Activated B cell treated with CpG ODN at 0.5 μM for 24 hours (primary cell): ENCODE measurements at regions not wholly inside any gene's neighbourhood (a gene's known extent, or its start where the extent isn't known, plus 50 kb on each side); places are given as distances from the start of the nearest gene placed in this dataset.
"Not testable (repeated sequence)": the region's sequence is repeated elsewhere in the genome, so short reads cannot be mapped to it uniquely, and the experiment has no call there.

Experiments used
- ATAC-seq: fragments of 200-7000 bp; cut with Tn5 transposase; one replicate; pipeline ENCODE4 v1.10.0; 2021; ENCODE audit warnings: low read depth, mild to moderate bottlenecking, moderate library complexity
- CTCF ChIA-PET: fragments of 350-600 bp; sonication (Branson Sonifier 250); formaldehyde crosslinking; loops from one replicate; lab custom pipeline; 2021; ENCODE audit warnings: antibody characterized with exemption; lab: Charles Lee
- POLR2A ChIA-PET: fragments of 350-600 bp; sonication (Branson Sonifier 250); formaldehyde crosslinking; loops from one replicate; lab custom pipeline; 2021; ENCODE audit warnings: antibody characterized with exemption; lab: Charles Lee
- DNase-seq: peaks from one replicate; pipeline ENCODE4 v3.0.0; 2022
- H3K27ac Mint-ChIP-seq: one replicate; pipeline ENCODE4 v1.8.0; 2020; ENCODE audit warnings: mixed read lengths
- H3K27me3 Mint-ChIP-seq: one replicate; pipeline ENCODE4 v1.8.0; 2021; ENCODE audit warnings: mixed read lengths
- H3K36me3 Mint-ChIP-seq: one replicate; pipeline ENCODE4 v1.8.0; 2021; ENCODE audit warnings: low read depth, mixed read lengths
- H3K4me1 Mint-ChIP-seq: one replicate; pipeline ENCODE4 v1.8.0; 2021; ENCODE audit warnings: mixed read lengths
- H3K4me3 Mint-ChIP-seq: one replicate; pipeline ENCODE4 v1.8.0; 2020; ENCODE audit warnings: mild to moderate bottlenecking, mixed read lengths
- H3K9me3 Mint-ChIP-seq: one replicate; pipeline ENCODE4 v1.8.0; 2020; ENCODE audit warnings: mixed read lengths
- CTCF ChIP-seq: fragments of 200-600 bp; IDR thresholded peaks from one replicate; pipeline ENCODE4 v1.8.0; 2022; ENCODE audit warnings: antibody characterized with exemption, mild to moderate bottlenecking
- intact Hi-C: fragments of 100-400 bp; cut with micrococcal nuclease; formaldehyde crosslinking; loops from one replicate; pipeline ENCODE4 v1.15.1; 2024

GRCh38 chr20:47429409-47429808 lies 72.3 kb upstream of the NCOA3 start:
- Mint-ChIP-seq H3K4me1 (peaks cover 31% of the 10 kb centered on the region), H3K9me3 (no peaks in the 10 kb centered on the region), H3K4me3 (no peak overlapping the region), H3K27ac (no peak overlapping the region), H3K27me3 (no peaks in the 10 kb centered on the region), H3K36me3 (no peaks in the 10 kb centered on the region)
- ATAC-seq (no peak), DNase-seq (no peak)
- intact Hi-C loops, result no loop called here
- TF ChIP-seq CTCF, result no peak
- POLR2A ChIA-PET, result interaction anchor here (1.1 kb wide), 1 partner anchor 17 kb away, joined by 4 read pairs; no protein-coding TSS in a partner anchor
- CTCF ChIA-PET, result no interaction called here

GRCh38 chr20:47430862-47431588 lies 70.7 kb upstream of the NCOA3 start:
- no peaks in the 10 kb centered on the region for H3K36me3 Mint-ChIP-seq
- H3K9me3 Mint-ChIP-seq, result no peaks in the 10 kb centered on the region
- CTCF ChIA-PET, result interaction anchor here (0.8 kb wide), 1 partner anchor 73 kb away, joined by 4 read pairs; no protein-coding TSS in a partner anchor
- no peak overlapping the region for H3K27ac Mint-ChIP-seq
- H3K4me1 Mint-ChIP-seq, result peaks cover 45% of the 10 kb centered on the region
- no peak overlapping the region for H3K4me3 Mint-ChIP-seq
- H3K27me3 Mint-ChIP-seq, result no peaks in the 10 kb centered on the region
- ATAC-seq (no peak), DNase-seq (no peak)
- no peak for TF ChIP-seq CTCF
- intact Hi-C loops, result no loop called here
- POLR2A ChIA-PET, result interaction anchor here (0.7 to 2.0 kb wide), 8 partner anchors 9 to 135 kb away, joined by 3 to 7 read pairs (median 4); no protein-coding TSS in a partner anchor

- Mint-ChIP-seq H3K27me3 (no peaks in the 10 kb centered on the region), H3K27ac (peak overlapping the region; percentile 38), H3K9me3 (no peaks in the 10 kb centered on the region), H3K4me3 (no peak overlapping the region), H3K36me3 (no peaks in the 10 kb centered on the region), H3K4me1 (peaks cover 49% of the 10 kb centered on the region)
- intact Hi-C loops, result no loop called here
- ChIA-PET CTCF (no interaction called here), POLR2A (interaction anchor here (0.9 to 9.1 kb wide), 4 partner anchors 12 to 71 kb away, joined by 4 to 203 read pairs (median 6); no protein-coding TSS in a partner anchor)
- DNase-seq (no peak), ATAC-seq (no peak)
- TF ChIP-seq CTCF, result no peak
Measured at GRCh38 chr20:47432834-47433210, 68.9 kb upstream of the NCOA3 start.

DNA sequence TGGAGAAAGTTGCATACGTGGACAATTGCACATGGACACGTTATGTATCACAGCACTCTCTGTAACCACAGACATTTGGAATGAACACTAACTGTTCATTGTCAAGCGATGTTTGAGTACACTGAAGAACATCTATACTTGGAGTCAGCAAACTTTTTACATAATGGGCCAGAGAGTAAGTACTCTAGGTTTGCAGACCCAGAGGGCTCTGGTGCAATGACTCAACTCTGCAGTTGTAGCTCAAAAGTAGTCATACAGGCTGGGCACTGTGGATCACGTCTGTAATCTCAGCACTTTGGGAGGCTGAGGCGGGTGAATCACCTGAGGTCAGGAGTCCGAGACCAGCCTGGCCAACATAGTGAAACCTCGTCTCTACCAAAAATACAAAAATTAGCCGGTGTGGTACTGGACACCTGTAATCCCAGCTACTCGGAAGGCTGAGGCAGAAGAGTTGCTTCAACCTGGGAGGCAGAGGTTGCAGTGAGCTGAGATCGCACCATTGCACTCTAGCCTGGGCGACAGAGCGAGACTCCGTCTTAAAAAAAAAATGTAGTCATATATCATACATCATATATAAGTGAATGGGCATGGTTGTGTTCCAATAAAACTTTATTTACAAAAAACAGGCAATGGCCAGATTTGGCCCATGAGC lies 67.4 kb upstream of the NCOA3 start:
- intact Hi-C loops, CTCF ChIA-PET, H3K9me3 Mint-ChIP-seq, DNase-seq, H3K36me3 Mint-ChIP-seq, H3K27me3 Mint-ChIP-seq: not testable (repeated sequence)
- Mint-ChIP-seq H3K4me1 (peaks cover 60% of the 10 kb centered on the region), H3K27ac (peak overlapping the region; percentile 81), H3K4me3 (peak overlapping the region; percentile 59)
- peak; percentile 21 for ATAC-seq
- POLR2A ChIA-PET, result interaction anchor here (0.6 to 9.1 kb wide), 11 partner anchors 9 to 78 kb away, joined by 3 to 203 read pairs (median 4); partner anchors contain the start of gene NCOA3

- no peaks in the 10 kb centered on the region for H3K9me3 Mint-ChIP-seq
- H3K27me3 Mint-ChIP-seq, result no peaks in the 10 kb centered on the region
- no peak for TF ChIP-seq CTCF
- intact Hi-C loops, result loop anchor here (1.0 to 2.0 kb wide), 4 partner anchors 23 to 63 kb away; partner anchors contain the start of gene NCOA3
- H3K27ac Mint-ChIP-seq, result peak overlapping the region; percentile 91
- POLR2A ChIA-PET, result interaction anchor here (0.5 to 9.1 kb wide), 30 partner anchors 7 to 539 kb away, joined by 3 to 203 read pairs (median 6); partner anchors contain the start of genes NCOA3 and ZMYND8
- CTCF ChIA-PET, result interaction anchor here (0.7 to 2.2 kb wide), 4 partner anchors 11 to 285 kb away, joined by 3 to 7 read pairs (median 4); partner anchors contain the start of gene NCOA3
- ATAC-seq (peak; percentile 68), DNase-seq (peak; percentile 30)
- peaks cover 53% of the 10 kb centered on the region for H3K4me1 Mint-ChIP-seq
- no peaks in the 10 kb centered on the region for H3K36me3 Mint-ChIP-seq
- peak overlapping the region; percentile 42 for H3K4me3 Mint-ChIP-seq
Measured at GRCh38 chr20:47438464-47439381, 63.0 kb upstream of the NCOA3 start.
